ENCODE measurements at regions not wholly inside any gene's neighbourhood (a gene's known extent, or its start where the extent isn't known, plus 50 kb on each side); places are given as distances from the start of the nearest gene placed in this dataset.

DNA sequence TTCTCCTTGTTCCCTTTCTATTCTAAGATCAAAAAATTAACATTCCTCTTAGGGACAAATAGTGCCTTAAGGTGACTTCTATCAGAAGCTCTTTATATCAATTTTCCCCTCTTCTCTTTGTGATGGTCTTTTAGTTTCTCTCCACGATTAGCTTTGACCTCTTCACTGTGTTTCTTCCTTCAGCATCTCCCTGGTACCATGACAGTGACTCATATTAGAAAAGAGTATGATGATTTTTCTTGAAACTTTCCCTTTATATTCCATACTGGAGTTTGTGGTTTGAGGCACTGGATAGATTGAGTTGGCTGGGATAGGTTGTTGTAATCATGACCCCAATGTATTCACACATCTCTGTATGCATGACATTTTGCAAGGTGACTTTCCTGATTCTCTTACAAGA lies 335.6 kb upstream of the GLI3 start:
- Histone ChIP-seq H3K27me3 (no peaks in the 10 kb centered on the region), H3K4me3 (no peak overlapping the region), H3K27ac (no peak overlapping the region), H3K9me3 (no peaks in the 10 kb centered on the region), H3K36me3 (replicated peaks in 1 of 2; ENCODE audit: insufficient read depth in 1 of 2, low read depth in 2 of 2) (no peaks in the 10 kb centered on the region), H3K4me1 (peaks cover 9% of the 10 kb centered on the region)
- TF ChIP-seq, protein P1, sequence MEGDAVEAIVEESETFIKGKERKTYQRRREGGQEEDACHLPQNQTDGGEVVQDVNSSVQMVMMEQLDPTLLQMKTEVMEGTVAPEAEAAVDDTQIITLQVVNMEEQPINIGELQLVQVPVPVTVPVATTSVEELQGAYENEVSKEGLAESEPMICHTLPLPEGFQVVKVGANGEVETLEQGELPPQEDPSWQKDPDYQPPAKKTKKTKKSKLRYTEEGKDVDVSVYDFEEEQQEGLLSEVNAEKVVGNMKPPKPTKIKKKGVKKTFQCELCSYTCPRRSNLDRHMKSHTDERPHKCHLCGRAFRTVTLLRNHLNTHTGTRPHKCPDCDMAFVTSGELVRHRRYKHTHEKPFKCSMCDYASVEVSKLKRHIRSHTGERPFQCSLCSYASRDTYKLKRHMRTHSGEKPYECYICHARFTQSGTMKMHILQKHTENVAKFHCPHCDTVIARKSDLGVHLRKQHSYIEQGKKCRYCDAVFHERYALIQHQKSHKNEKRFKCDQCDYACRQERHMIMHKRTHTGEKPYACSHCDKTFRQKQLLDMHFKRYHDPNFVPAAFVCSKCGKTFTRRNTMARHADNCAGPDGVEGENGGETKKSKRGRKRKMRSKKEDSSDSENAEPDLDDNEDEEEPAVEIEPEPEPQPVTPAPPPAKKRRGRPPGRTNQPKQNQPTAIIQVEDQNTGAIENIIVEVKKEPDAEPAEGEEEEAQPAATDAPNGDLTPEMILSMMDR (IDR thresholded peaks at IDR 0.05), result no peak
- TF ChIP-seq POLR2A (IDR thresholded peaks at IDR 0.05), result no peak
- intact Hi-C loops (cut with DNase I), result no loop called here
- no peak for DNase-seq
- ATAC-seq, result no peak
- 41 to 63% methylated on average over 1 of the region's 1 CpG for WGBS, 2 donors

DNA sequence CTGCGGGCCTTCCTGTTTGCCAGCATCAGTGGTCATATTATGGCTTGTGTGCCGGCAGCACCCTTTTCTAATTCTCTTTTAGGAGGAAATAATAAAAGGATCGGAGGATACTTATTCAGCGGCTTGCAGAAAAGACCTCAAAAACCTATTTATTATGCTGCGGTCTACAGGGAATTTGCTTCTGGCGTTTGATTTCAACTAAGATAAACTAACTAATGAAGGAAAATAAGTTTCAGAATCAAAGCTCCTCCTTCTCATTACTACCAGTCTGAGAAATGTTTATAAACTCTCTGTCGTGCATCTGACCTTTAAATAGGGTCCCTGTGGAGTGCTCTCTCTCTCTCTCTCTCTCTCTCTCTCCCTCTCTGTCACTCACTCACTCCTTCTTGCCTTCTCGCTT lies 335.0 kb upstream of the GLI3 start:
- Histone ChIP-seq H3K27me3 (no peaks in the 10 kb centered on the region), H3K27ac (no peak overlapping the region), H3K4me1 (peaks cover 9% of the 10 kb centered on the region), H3K9me3 (no peaks in the 10 kb centered on the region), H3K4me3 (no peak overlapping the region), H3K36me3 (replicated peaks in 1 of 2; ENCODE audit: insufficient read depth in 1 of 2, low read depth in 2 of 2) (no peaks in the 10 kb centered on the region)
- WGBS, 2 donors, result 60 to 71% methylated on average over 8 of the region's 8 CpGs
- no peak for DNase-seq
- no peak for ATAC-seq
- TF ChIP-seq, protein P1 (IDR thresholded peaks at IDR 0.05), result no peak
- no peak for TF ChIP-seq POLR2A (IDR thresholded peaks at IDR 0.05)
- intact Hi-C loops (cut with DNase I), result no loop called here

DNA sequence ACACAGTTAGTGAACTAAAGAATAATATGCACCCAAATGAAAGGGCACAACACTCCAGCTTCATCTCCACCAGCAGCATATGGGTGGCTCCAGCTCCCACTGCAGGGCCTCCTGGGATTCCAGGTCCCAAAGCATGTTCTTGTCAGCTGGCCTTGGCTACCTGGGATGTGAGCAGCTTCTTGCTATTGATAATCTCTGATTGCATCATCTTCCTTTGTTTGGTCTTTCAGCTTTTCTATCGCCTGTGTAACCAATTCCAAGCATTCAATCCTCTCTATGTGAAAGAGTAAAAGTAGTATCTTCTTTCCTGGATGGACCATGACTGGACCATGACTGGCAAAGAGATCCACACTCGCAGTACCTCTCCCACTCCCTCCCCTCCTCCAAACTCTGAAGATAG lies 333.9 kb upstream of the GLI3 start:
- H3K4me3 ChIP-seq, result no peak overlapping the region
- no peak for ATAC-seq
- WGBS, 2 donors, result 49 to 69% methylated on average over 2 of the region's 2 CpGs
- H3K4me1 ChIP-seq, result peaks cover 9% of the 10 kb centered on the region
- H3K27ac ChIP-seq, result no peak overlapping the region
- no peak for TF ChIP-seq POLR2A (IDR thresholded peaks at IDR 0.05)
- TF ChIP-seq, protein P1 (IDR thresholded peaks at IDR 0.05), result no peak
- no peak for DNase-seq
- intact Hi-C loops (cut with DNase I), result no loop called here
- H3K9me3 ChIP-seq, result no peaks in the 10 kb centered on the region
- H3K36me3 ChIP-seq (replicated peaks in 1 of 2; ENCODE audit: insufficient read depth in 1 of 2, low read depth in 2 of 2), result no peaks in the 10 kb centered on the region
- no peaks in the 10 kb centered on the region for H3K27me3 ChIP-seq

DNA sequence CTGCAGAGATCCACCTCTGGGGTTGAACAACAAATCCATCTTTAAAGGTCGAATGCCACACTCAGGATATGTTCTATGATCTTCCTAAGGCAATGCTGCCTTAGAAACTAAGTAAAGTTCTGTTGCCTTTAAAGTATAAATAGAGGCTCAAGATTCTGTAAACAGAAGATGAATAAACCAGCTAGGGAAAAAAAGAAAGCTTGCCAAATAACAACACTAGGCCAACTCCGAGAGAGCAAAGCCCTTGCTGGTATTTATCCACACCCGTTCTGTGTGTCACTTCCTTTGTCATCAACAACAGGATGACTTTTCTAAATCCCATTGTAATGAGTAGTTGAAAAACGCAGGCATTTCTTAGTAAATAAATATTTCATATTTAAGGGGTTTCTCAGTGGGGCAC lies 330.0 kb upstream of the GLI3 start:
- H3K4me3 ChIP-seq, result no peak overlapping the region
- DNase-seq (no peak), ATAC-seq (no peak)
- H3K4me1 ChIP-seq, result no peaks in the 10 kb centered on the region
- TF ChIP-seq POLR2A (IDR thresholded peaks at IDR 0.05), result no peak
- TF ChIP-seq, protein P1 (IDR thresholded peaks at IDR 0.05), result no peak
- no peaks in the 10 kb centered on the region for H3K36me3 ChIP-seq (replicated peaks in 1 of 2; ENCODE audit: insufficient read depth in 1 of 2, low read depth in 2 of 2)
- no peaks in the 10 kb centered on the region for H3K9me3 ChIP-seq
- WGBS, 2 donors, result 26 to 34% methylated on average over 4 of the region's 4 CpGs
- no peak overlapping the region for H3K27ac ChIP-seq
- intact Hi-C loops (cut with DNase I), result no loop called here
- no peaks in the 10 kb centered on the region for H3K27me3 ChIP-seq

DNA sequence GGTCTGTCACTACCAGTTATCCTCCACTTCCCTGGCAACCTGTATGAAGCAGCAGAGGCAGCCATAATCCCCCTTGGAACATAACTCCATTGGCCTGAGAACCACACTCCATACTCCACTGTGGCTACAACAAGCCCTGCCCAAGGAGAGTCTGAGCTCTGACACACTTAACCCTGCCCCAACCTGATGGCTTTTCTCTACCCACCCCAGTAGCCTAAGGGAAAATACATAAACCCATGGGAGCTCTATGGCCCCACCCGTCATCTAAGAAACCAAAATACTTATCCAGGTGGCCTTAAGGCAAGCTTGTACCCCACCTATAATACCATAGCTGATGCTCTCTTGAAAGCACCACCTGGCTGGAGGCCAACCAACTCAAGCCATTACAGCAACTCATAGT lies 324.8 kb upstream of the GLI3 start:
- Histone ChIP-seq H3K27me3 (no peaks in the 10 kb centered on the region), H3K27ac (no peak overlapping the region), H3K4me1 (no peaks in the 10 kb centered on the region), H3K36me3 (replicated peaks in 1 of 2; ENCODE audit: insufficient read depth in 1 of 2, low read depth in 2 of 2) (no peaks in the 10 kb centered on the region), H3K9me3 (no peaks in the 10 kb centered on the region), H3K4me3 (no peak overlapping the region)
- intact Hi-C loops (cut with DNase I), result no loop called here
- DNase-seq (no peak), ATAC-seq (no peak)
- WGBS, 2 donors, result 70 to 76% methylated on average over 1 of the region's 1 CpG
- TF ChIP-seq, protein P1 (IDR thresholded peaks at IDR 0.05), result no peak
- no peak for TF ChIP-seq POLR2A (IDR thresholded peaks at IDR 0.05)

All from body of pancreas (tissue), 4 donors.